SK-N-SH (cell line): ENCODE measurements at regions not wholly inside any gene's neighbourhood (a gene's known extent, or its start where the extent isn't known, plus 50 kb on each side); places are given as distances from the start of the nearest gene placed in this dataset.

ENCODE experiments used
- ELF1 ChIP-seq: IDR thresholded peaks from 2 replicates; pipeline ENCODE4 v1.4.0; 2012
- JUND ChIP-seq: IDR thresholded peaks from 2 replicates; pipeline ENCODE4 v1.4.0; 2012
- YY1 ChIP-seq: IDR thresholded peaks from 2 replicates; pipeline ENCODE4 v1.4.0; 2012; ENCODE audit warnings: low read depth, mild to moderate bottlenecking
- TF ChIP-seq, protein P1 (sequence below): fragments of 200-600 bp; sonication (generic); IDR thresholded peaks from 2 replicates; pipeline ENCODE4 v1.6.1; 2017; ENCODE audit warnings: antibody characterized with exemption, mild to moderate bottlenecking, moderate library complexity

- TF ChIP-seq, protein P1, sequence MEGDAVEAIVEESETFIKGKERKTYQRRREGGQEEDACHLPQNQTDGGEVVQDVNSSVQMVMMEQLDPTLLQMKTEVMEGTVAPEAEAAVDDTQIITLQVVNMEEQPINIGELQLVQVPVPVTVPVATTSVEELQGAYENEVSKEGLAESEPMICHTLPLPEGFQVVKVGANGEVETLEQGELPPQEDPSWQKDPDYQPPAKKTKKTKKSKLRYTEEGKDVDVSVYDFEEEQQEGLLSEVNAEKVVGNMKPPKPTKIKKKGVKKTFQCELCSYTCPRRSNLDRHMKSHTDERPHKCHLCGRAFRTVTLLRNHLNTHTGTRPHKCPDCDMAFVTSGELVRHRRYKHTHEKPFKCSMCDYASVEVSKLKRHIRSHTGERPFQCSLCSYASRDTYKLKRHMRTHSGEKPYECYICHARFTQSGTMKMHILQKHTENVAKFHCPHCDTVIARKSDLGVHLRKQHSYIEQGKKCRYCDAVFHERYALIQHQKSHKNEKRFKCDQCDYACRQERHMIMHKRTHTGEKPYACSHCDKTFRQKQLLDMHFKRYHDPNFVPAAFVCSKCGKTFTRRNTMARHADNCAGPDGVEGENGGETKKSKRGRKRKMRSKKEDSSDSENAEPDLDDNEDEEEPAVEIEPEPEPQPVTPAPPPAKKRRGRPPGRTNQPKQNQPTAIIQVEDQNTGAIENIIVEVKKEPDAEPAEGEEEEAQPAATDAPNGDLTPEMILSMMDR: no peak
- no peak for TF ChIP-seq YY1
- no peak for TF ChIP-seq ELF1
- TF ChIP-seq JUND: no peak
These were observed 192.5 kb upstream of the SORCS1 start for GRCh38 chr10:107357033-107357432.
